Activated naive CD8-positive, alpha-beta T cell treated with anti-CD3 and anti-CD28 coated beads for 36 hours (primary cell): ENCODE measurements at regions not wholly inside any gene's neighbourhood (a gene's known extent, or its start where the extent isn't known, plus 50 kb on each side); places are given as distances from the start of the nearest gene placed in this dataset.
"Not testable (repeated sequence)": the region's sequence is repeated elsewhere in the genome, so short reads cannot be mapped to it uniquely, and the experiment has no call there.

Experiments used
- DNase-seq: peaks from one replicate; pipeline ENCODE4 v3.0.0; 2021
- H3K27ac Mint-ChIP-seq: one replicate; pipeline ENCODE4 v1.8.0; 2022; ENCODE audit warnings: mild to moderate bottlenecking, moderate library complexity, mixed read lengths
- H3K27me3 Mint-ChIP-seq: one replicate; pipeline ENCODE4 v1.8.0; 2022; ENCODE audit warnings: mild to moderate bottlenecking, mixed read lengths
- H3K36me3 Mint-ChIP-seq: one replicate; pipeline ENCODE4 v1.8.0; 2021; ENCODE audit warnings: mild to moderate bottlenecking, mixed read lengths
- H3K4me1 Mint-ChIP-seq: one replicate; pipeline ENCODE4 v1.8.0; 2021; ENCODE audit warnings: mixed read lengths
- H3K4me3 Mint-ChIP-seq: one replicate; pipeline ENCODE4 v1.8.0; 2022; ENCODE audit warnings: mild to moderate bottlenecking, moderate library complexity, mixed read lengths
- H3K9me3 Mint-ChIP-seq: one replicate; pipeline ENCODE4 v1.8.0; 2022; ENCODE audit warnings: mixed read lengths

DNA sequence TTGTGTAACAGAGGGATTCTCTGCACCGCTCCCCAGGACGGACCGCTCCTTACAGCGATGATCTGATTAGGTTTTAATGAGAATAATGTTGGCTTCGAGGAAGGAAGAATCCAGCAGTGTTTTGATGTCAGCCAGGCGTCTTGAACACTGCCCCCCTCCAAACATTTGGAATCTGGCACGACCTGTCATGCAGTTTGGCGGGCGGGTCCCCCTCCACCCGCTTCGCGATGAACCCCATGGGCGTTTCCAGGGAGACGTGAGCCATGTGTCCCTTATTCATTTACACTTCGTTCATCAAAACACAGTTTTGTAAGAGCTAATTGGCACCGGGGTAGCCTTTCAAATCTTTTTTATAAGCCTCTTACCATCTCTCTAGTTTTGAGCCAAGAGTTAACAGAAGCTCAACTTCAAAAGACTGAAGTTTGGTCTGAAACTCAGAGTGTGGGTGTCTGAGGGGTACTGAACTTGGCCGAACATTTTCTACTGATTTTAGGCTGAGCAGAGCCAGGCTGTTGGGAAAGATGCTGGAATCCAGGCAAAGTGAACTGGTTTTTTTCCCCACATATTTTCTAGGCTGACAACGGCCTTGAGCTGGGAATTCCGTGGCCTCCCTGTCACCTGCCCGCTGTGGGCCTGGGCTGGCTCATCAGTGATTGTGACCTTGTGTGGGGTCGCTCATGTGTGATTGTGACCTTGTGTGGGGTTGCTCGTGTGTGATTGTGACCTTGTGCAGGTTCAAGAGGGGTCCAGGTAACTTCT lies 214.8 kb upstream of the ZNF469 start:
- H3K4me1 Mint-ChIP-seq, H3K36me3 Mint-ChIP-seq, H3K4me3 Mint-ChIP-seq, H3K9me3 Mint-ChIP-seq, H3K27ac Mint-ChIP-seq, DNase-seq: not testable (repeated sequence)
- peaks cover 17% of the 10 kb centered on the region for H3K27me3 Mint-ChIP-seq

DNA sequence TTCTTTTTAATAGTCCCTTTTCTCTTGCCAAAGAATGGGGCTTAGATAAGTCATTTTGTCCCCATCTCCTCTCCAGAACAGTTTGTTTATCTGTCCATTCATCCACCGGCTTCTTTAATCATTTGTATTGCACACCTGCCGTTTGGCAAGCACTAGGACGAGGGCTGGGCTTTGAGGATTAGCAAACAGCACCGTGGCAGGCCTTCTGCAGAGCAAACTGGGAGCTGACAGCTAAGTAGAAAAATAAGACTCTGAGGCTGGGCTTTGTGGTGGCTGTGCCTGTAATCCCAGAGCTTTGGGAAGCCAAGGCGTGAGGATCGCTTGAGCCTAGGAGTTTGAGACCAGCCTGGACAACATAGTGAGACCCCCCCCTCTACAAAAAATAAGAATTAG lies 214.2 kb upstream of the ZNF469 start:
- not testable (repeated sequence) for DNase-seq, H3K4me3 Mint-ChIP-seq, H3K9me3 Mint-ChIP-seq, H3K4me1 Mint-ChIP-seq, H3K27ac Mint-ChIP-seq, H3K36me3 Mint-ChIP-seq
- peaks cover 17% of the 10 kb centered on the region for H3K27me3 Mint-ChIP-seq

DNA sequence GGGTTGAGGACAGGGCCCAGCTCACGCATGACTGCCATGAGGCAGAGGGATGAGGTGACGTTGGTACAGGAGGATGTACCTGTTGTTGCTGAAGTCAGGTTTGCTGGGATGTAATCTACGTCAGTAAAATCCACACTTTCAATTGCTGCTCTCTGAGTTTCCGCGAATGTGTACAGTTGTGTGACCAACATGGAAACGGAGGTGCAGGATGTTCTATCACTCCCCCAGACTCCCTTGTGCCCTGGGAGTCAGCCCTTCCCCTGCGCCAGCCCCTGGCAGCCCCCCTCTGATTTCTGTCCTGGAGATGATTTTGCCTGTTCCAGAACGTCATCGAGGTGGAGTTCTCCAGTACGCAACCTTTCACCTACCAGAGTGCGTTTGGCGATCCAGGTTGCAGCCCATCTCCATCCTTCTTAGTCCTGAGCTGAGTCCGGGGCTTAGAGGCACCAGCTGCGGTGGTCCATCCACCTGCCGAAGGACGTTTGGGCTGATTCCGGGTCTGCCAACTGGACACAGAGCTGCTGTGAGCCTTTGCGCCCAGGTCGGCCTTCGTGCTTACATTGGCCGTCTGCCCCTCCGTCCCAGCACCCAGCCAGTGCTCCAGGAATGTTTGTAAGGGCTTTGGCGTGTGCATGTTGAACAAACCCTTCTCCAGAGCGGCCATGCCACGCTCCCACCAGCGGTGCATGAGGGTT lies 213.5 kb upstream of the ZNF469 start:
- not testable (repeated sequence) for H3K4me3 Mint-ChIP-seq, H3K9me3 Mint-ChIP-seq, H3K4me1 Mint-ChIP-seq, DNase-seq, H3K36me3 Mint-ChIP-seq, H3K27ac Mint-ChIP-seq
- H3K27me3 Mint-ChIP-seq = peaks cover 17% of the 10 kb centered on the region

DNA sequence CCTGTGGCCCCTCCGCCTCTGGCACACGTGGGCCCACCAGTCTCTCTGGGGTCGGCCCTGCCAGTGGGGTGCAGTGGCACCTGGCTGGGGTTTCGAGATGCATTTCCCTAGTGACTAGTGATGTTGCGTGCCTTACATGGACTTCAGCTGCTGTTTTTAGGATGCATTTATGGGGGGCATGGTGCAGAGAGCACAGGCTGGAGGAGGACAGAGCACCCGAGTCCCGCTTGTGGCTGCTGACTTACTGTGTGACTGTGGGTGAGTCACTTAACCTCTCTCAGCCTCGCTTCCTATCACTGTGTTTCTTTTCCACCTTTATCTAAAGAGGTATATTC lies 213.0 kb upstream of the ZNF469 start:
- peaks cover 17% of the 10 kb centered on the region for H3K27me3 Mint-ChIP-seq
- H3K4me3 Mint-ChIP-seq, H3K36me3 Mint-ChIP-seq, H3K27ac Mint-ChIP-seq, H3K9me3 Mint-ChIP-seq, DNase-seq, H3K4me1 Mint-ChIP-seq: not testable (repeated sequence)

DNA sequence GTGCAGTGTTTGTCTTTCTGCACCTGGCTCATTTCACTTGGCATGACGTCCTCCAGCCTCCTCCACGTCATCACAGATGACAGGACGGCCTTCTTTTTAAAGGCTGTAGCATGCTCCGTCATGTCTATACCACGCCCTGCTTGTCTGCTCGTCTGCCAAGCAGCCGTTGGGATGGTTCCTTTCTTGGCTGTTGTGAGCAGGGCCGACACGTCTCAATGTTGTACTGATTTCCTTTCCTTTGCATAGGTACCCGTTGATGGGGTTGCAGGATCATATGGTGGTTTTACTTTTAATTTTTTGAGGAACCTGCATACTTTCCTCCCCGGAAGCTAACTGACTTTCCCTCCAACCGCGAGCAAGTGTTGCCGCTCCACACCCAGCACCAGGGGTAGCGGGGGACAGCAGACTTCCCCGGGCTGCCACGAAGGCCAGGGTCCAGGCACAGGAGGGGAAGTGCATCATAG lies 212.2 kb upstream of the ZNF469 start:
- no peak for DNase-seq
- Mint-ChIP-seq H3K4me1 (no peaks in the 10 kb centered on the region), H3K27ac (no peak overlapping the region), H3K9me3 (peaks cover 10% of the 10 kb centered on the region), H3K36me3 (no peaks in the 10 kb centered on the region), H3K4me3 (no peak overlapping the region), H3K27me3 (peaks cover 17% of the 10 kb centered on the region)

DNA sequence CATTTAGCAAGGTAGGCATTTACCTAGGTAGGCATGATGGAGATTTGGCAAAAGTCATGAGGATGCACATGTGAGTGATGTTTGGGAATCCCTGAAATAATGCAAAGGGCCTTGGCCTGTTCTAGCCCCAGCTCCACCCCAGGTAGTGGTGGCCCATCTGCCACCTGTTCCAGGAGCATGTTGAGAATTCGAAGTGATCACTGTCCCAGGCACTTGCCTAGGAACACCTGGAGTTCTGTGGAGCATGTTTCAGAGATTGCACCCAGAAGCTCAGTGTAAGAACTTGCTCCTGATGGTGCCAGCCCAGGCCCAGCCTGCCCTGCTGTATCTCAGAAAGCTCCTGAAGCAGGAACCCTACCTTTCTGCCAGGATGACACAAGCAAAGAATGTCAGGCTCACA lies 211.6 kb upstream of the ZNF469 start:
- H3K27me3 Mint-ChIP-seq = peaks cover 17% of the 10 kb centered on the region
- H3K4me3 Mint-ChIP-seq, DNase-seq, H3K4me1 Mint-ChIP-seq, H3K27ac Mint-ChIP-seq, H3K9me3 Mint-ChIP-seq, H3K36me3 Mint-ChIP-seq: not testable (repeated sequence)

DNA sequence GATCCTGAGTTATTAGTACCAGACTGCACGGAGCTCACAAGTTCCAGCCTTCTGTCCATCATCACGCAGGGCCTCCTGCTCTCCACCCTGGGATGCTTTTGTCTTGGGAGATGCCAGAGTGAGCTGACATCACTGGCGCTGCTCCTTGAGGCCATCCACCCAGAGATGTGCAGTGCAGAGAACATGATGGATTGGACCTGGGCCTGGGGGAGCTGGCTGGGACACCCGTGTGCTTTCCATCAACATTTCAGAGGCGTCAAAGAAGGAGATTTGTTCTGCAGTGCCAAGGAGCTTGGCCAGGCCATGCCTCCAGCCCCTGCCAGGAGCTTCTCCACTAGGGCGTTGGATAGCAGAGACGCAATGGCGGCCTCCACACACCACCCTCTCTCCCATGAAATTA lies 206.6 kb upstream of the ZNF469 start:
- H3K9me3 Mint-ChIP-seq, H3K27ac Mint-ChIP-seq, H3K36me3 Mint-ChIP-seq, DNase-seq, H3K4me3 Mint-ChIP-seq, H3K4me1 Mint-ChIP-seq, H3K27me3 Mint-ChIP-seq: not testable (repeated sequence)

DNA sequence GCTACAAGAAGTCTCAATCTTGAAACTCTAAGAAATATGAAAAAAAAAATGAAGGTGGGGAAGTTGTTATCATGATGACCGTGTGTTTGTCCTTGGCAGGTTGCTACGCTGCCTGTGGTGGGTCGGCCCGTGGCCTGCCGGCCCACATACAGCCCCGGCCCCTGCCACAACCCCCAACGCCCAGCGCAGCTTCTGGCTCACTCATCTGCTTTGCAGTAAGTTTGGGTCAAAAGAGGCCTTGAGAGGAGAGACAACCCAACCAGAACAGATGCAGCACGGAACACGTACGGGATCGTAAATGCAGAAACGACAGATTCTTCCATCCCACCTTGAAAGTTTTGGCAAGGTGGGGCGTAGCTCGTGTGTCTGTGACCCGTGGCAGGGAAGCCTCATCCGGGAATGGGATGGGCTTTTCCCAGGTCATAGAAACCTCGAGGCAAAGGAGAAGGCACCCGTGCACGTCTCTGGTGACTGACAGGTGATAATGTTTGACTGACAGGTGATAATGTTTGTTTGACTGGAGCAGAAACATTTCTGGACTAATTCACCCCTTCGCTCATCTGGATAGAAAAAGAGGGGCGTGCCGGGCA lies 206.1 kb upstream of the ZNF469 start:
- H3K27me3 Mint-ChIP-seq, H3K4me3 Mint-ChIP-seq, H3K9me3 Mint-ChIP-seq, DNase-seq, H3K4me1 Mint-ChIP-seq, H3K36me3 Mint-ChIP-seq, H3K27ac Mint-ChIP-seq: not testable (repeated sequence)

DNA sequence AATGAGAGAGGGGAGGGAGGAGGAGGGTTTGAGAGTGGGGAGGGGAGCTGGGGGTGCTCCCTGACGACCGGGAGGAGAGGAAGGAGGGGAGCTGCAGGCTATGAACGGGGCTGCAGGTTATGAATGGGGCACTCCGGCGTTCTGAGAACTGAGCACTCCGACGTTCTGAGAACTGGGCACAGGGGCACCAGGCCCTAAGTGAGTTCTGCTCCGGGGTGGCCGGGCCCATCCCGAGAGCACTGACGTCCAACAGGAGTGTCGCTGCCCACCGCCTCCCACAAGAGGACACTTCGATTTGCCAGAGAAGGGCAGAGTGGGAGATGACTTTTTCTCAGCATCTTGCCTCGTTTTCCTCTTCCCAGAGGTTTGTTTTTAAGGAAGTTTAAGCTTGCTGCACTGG lies 204.5 kb upstream of the ZNF469 start:
- H3K4me3 Mint-ChIP-seq, H3K4me1 Mint-ChIP-seq, H3K36me3 Mint-ChIP-seq, DNase-seq, H3K27ac Mint-ChIP-seq, H3K27me3 Mint-ChIP-seq, H3K9me3 Mint-ChIP-seq: not testable (repeated sequence)

DNA sequence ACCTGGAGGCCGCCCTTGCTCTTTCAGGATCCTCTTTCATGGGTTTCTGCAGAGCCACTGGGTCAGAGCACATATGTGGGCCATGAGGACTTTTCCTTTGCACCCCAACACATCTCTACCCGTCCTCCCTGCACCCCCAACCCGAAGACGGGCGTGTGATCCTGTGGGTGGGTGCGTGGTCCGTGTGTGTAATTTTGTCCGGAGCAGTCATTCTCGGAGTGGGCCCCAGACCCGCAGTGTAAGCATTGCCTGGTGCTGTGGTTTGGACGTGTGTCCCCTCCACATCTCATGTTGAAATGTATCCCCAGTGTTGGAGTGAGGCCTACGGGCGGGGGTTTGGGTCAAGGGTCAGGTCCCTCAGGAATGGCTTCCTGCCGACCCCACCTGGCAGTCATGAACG lies 203.9 kb upstream of the ZNF469 start:
- H3K27ac Mint-ChIP-seq, H3K27me3 Mint-ChIP-seq: not testable (repeated sequence)

DNA sequence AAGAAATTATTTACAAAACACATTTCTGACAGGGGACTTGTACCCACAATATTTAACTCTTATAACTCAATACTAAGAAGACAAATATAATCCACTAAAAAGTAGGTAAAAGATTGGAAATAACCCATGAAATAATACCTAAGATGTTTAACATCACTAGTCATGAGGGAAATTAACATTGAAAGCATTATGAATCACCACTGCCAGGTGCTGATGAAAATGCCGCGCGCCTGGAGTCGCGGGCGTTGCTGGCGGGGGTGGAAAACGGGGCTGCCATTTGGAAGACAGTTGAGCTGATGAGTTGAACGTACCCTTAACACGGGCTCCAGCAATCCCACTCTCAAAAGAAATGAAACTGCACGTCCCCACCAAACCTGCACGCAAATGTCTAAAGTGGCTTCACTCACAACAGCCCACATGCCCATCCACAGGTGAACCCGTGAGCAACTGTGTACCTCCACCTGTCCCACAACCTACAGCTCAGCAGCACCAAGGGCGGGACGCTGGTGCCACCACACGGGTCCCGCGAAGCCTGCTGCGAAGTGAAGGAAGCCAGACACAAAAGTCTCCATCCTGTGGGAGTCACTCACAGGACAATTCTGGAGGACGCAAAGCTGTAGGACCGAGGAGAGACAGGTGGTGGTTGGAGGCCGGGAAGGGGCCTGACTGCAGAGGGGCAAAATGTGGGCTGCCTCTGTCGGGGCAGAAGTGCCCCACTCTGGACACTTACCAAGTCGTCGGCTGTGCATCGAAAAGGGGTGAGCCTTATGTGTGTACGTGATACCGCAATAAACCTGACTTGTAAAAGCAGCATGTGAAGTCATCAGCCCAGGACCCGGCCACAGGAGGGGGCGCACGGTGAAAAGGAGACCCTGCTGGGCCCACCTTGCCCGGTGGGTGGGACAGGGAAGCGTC lies 199.5 kb upstream of the ZNF469 start:
- not testable (repeated sequence) for H3K4me3 Mint-ChIP-seq

More for the DNA sequence above, 203.9 kb upstream of the ZNF469 start:
- not testable (repeated sequence) for DNase-seq, H3K4me1 Mint-ChIP-seq, H3K4me3 Mint-ChIP-seq, H3K36me3 Mint-ChIP-seq, H3K9me3 Mint-ChIP-seq

DNA sequence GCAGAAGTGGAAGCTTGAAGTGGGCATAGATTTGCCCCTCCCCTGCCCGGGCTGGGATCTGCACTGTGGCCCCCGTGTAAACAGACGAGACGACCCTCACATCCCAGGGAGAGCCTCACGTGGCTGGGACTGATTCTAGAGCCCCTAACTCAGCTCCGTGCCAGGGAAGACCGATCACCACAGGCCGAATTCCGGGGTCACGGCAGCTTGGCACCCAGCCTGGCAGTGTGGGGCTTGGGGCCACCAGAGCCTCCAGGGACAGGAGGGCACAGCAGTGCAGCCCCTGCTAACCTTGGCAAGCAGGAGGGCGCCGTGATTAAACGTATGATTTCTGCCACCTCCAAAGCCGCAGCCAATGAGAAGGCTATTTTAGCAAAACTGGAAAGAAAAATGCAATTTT lies 198.7 kb upstream of the ZNF469 start:
- H3K27ac Mint-ChIP-seq, H3K4me1 Mint-ChIP-seq, H3K9me3 Mint-ChIP-seq, DNase-seq, H3K36me3 Mint-ChIP-seq, H3K4me3 Mint-ChIP-seq, H3K27me3 Mint-ChIP-seq: not testable (repeated sequence)

More for the DNA sequence above, 199.5 kb upstream of the ZNF469 start:
- not testable (repeated sequence) for H3K9me3 Mint-ChIP-seq, H3K27ac Mint-ChIP-seq, DNase-seq, H3K27me3 Mint-ChIP-seq, H3K4me1 Mint-ChIP-seq, H3K36me3 Mint-ChIP-seq

DNA sequence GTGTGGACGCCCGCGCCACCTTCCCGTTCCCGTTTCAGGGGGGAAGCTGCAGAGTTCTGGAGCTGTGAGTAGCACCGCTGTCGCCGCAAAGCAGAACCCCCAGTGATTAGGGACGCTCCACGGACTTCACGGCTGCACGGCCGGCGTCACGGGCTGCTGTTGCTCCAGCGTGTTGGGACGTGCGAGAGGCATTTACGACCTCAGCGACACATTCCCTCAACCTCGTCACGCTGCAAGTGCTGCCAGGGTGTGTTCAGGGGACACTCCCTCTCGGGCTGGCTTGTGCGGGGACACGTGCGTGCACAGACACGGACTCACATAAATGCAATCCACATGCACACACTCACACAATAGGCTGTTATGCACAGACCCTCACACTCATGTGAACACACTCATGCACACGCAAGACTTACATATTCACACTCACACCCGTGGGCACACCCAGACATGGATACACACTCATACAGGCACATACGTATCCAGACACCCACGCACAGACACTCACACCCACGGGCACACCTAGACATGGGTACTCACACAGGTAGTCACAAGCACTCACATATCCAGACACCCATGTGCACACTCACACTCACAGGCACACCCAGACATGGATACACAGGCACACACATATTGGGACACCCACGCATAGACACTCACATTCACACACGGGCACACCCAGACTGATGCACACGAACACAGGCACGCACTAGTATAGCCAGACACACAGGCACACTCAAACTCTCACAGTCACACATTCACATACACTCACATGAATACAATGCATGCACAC lies 198.0 kb upstream of the ZNF469 start:
- H3K27ac Mint-ChIP-seq, H3K4me1 Mint-ChIP-seq, H3K9me3 Mint-ChIP-seq, H3K36me3 Mint-ChIP-seq, H3K27me3 Mint-ChIP-seq, DNase-seq, H3K4me3 Mint-ChIP-seq: not testable (repeated sequence)

DNA sequence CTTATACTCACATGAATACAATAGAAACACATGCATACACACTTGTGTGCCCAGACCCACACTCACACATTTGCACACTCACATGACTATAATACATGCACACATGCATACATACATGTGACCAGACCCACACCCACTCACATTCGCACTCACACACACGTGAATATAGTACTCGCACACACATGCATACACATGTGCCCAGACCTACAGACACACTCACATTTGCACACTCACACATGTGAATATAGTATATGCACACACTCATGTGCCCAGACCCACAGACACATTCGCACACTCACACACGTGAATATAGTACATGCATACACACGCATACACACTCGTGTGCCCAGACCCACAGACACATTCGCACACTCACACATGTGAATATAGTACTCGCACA lies 197.4 kb upstream of the ZNF469 start:
- H3K36me3 Mint-ChIP-seq, H3K4me3 Mint-ChIP-seq, H3K4me1 Mint-ChIP-seq, H3K27me3 Mint-ChIP-seq, H3K9me3 Mint-ChIP-seq, DNase-seq, H3K27ac Mint-ChIP-seq: not testable (repeated sequence)
